Stomach (tissue), 8 donors: ENCODE measurements at regions not wholly inside any gene's neighbourhood (a gene's known extent, or its start where the extent isn't known, plus 50 kb on each side); places are given as distances from the start of the nearest gene placed in this dataset.

Experiments used
- DNase-seq, 2 donors: peaks; one replicate each; pipeline versions ENCODE4 v3.0.0 to v3.0.0-alpha.2; 2013 to 2019
- H3K27ac ChIP-seq, 5 donors: fragments of 200-600 bp in 4 of 5; sonication (generic) in 4 of 5; one replicate each; pipeline ENCODE4 v1.5.1; 2013 to 2019; ENCODE audit warnings: mild to moderate bottlenecking in 1 of 5, moderate library complexity in 1 of 5
- H3K27me3 ChIP-seq, 3 donors: fragments of 200-600 bp; sonication (generic); one replicate each; pipeline ENCODE4 v1.5.1; 2017 to 2019; ENCODE audit warnings: mixed run types in 1 of 3
- H3K36me3 ChIP-seq, 4 donors: fragments of 200-600 bp; sonication (generic); 1 replicate in 3 of 4; 2 replicates in 1 of 4; pipeline ENCODE4 v1.5.1; 2016 to 2019
- H3K4me1 ChIP-seq, 4 donors: fragments of 200-600 bp; sonication (generic); one replicate each; pipeline ENCODE4 v1.5.1; 2016 to 2019
- H3K4me3 ChIP-seq, 4 donors: fragments of 200-600 bp; sonication (generic) in 3 of 4; one replicate each; pipeline ENCODE4 v1.5.1; 2016 to 2019; ENCODE audit warnings: mild to moderate bottlenecking in 1 of 4
- H3K9me3 ChIP-seq, 4 donors: fragments of 200-600 bp; sonication (generic); one replicate each; pipeline ENCODE4 v1.5.1; 2016 to 2019
- CTCF ChIP-seq, 7 experiments: fragments of 450-650 bp in 4 of 7; fragments of 200-600 bp in 3 of 7; sonication (generic) in 3 of 7; IDR thresholded peaks; one replicate each; pipeline ENCODE4 v1.5.1; 2016 to 2019; ENCODE audit warnings: antibody characterized with exemption in 7 of 7, control low read depth in 2 of 7, mild to moderate bottlenecking in 1 of 7
- EP300 ChIP-seq: sonication (generic); formaldehyde crosslinking; IDR thresholded peaks from one replicate; pipeline ENCODE4 v1.6.1; 2017; ENCODE audit warnings: antibody characterized with exemption
- POLR2A ChIP-seq, 4 donors: fragments of 450-650 bp; IDR thresholded peaks; one replicate each; pipeline ENCODE4 v1.6.1; 2016; ENCODE audit warnings: antibody characterized with exemption in 4 of 4, control low read depth in 2 of 4, mild to moderate bottlenecking in 1 of 4, moderate library complexity in 1 of 4
- POLR2AphosphoS5 ChIP-seq, 3 donors: sonication (generic); formaldehyde crosslinking; IDR thresholded peaks; one replicate each; pipeline ENCODE4 v1.6.1; 2016; ENCODE audit warnings: antibody characterized with exemption in 3 of 3
- WGBS, 5 donors: extraction: QIAGEN DNeasy Blood & Tissue Kit in 3 of 5; methylation state at CpG; one replicate each; pipeline versions ENCODE4 v1.1.5 to v1.1.7; 2013 to 2018; 5-methylcytosine and 5-hydroxymethylcytosine counted together
- intact Hi-C: fragments of 100-400 bp; cut with DNase I; formaldehyde crosslinking; loops from one replicate; pipeline ENCODE4 v1.15.1; 2023; ENCODE audit warnings: low total_unique reads
- donor health status: healthy with polysubstance abuse.
- donor health status: Bipolar disorder and iron deficiency.
- donor health status: healthy.

GRCh38 chr11:115920841-115921480 is 416.7 kb upstream of the CADM1 start:
- intact Hi-C loops: no loop called here

GRCh38 chr11:115920092-115920461 is 415.9 kb upstream of the CADM1 start:
- no peak for DNase-seq
- H3K4me3 ChIP-seq: no peak overlapping the region
- TF ChIP-seq CTCF (IDR thresholded peaks at IDR 0.05): no peak
- TF ChIP-seq POLR2AphosphoS5 (IDR thresholded peaks at IDR 0.05): no peak
- intact Hi-C loops: no loop called here
- H3K27me3 ChIP-seq: peaks cover 0 to 11% (median 0%) of the 10 kb centered on the region in 3 donors
- no peaks in the 10 kb centered on the region for H3K36me3 ChIP-seq
- no peaks in the 10 kb centered on the region for H3K9me3 ChIP-seq
- no peak overlapping the region for H3K27ac ChIP-seq
- peaks cover 0 to 9% (median 4%) of the 10 kb centered on the region in 4 donors for H3K4me1 ChIP-seq
- WGBS, 5 donors: 20 to 38% (median 25%) methylated on average over 1 of the region's 1 CpG

More at GRCh38 chr11:115920841-115921480, 416.7 kb upstream of the CADM1 start:
- H3K9me3 ChIP-seq: no peaks in the 10 kb centered on the region
- TF ChIP-seq POLR2A (IDR thresholded peaks at IDR 0.05) (no peak), EP300 (no peak)
- H3K4me1 ChIP-seq: peaks cover 0 to 9% (median 4%) of the 10 kb centered on the region in 4 donors
- DNase-seq: peak in 1 of 2 donors; percentile 30
- no peaks in the 10 kb centered on the region for H3K36me3 ChIP-seq
- 46 to 62% (median 48%) methylated on average over 6 of the region's 6 CpGs for WGBS, 5 donors
- H3K27ac ChIP-seq: no peak overlapping the region
- no peak overlapping the region for H3K4me3 ChIP-seq
- peaks cover 0 to 11% (median 0%) of the 10 kb centered on the region in 3 donors for H3K27me3 ChIP-seq

- Histone ChIP-seq H3K27ac (no peak overlapping the region), H3K4me1 (peaks cover 0 to 9% (median 4%) of the 10 kb centered on the region in 4 donors), H3K9me3 (no peaks in the 10 kb centered on the region), H3K36me3 (no peaks in the 10 kb centered on the region), H3K4me3 (no peak overlapping the region), H3K27me3 (peaks cover 0 to 11% (median 0%) of the 10 kb centered on the region in 3 donors)
- TF ChIP-seq POLR2A (IDR thresholded peaks at IDR 0.05): no peak
- no peak for TF ChIP-seq CTCF (IDR thresholded peaks at IDR 0.05)
- TF ChIP-seq POLR2AphosphoS5 (IDR thresholded peaks at IDR 0.05): no peak
- no peak for TF ChIP-seq EP300
- intact Hi-C loops: no loop called here
- 33 to 48% (median 40%) methylated on average over 4 of the region's 4 CpGs for WGBS, 5 donors
- DNase-seq: peak in 1 of 2 donors; percentile 58
Observed at GRCh38 chr11:115919341-115920091, 415.3 kb upstream of the CADM1 start.

- Histone ChIP-seq H3K27me3 (peaks cover 0 to 11% (median 0%) of the 10 kb centered on the region in 3 donors), H3K4me1 (peaks cover 0 to 9% (median 4%) of the 10 kb centered on the region in 4 donors), H3K9me3 (no peaks in the 10 kb centered on the region), H3K36me3 (no peaks in the 10 kb centered on the region), H3K27ac (no peak overlapping the region), H3K4me3 (no peak overlapping the region)
- DNase-seq: peak in 1 of 2 donors; percentile 33
- WGBS, 5 donors: 63 to 89% (median 74%) methylated on average over 2 of the region's 2 CpGs
- intact Hi-C loops: no loop called here
- TF ChIP-seq CTCF (IDR thresholded peaks at IDR 0.05) (no peak), POLR2A (IDR thresholded peaks at IDR 0.05) (no peak), POLR2AphosphoS5 (IDR thresholded peaks at IDR 0.05) (no peak), EP300 (no peak)
Observed at GRCh38 chr11:115918576-115918975, 414.4 kb upstream of the CADM1 start.
